Middle frontal gyrus (tissue), 1 donor: ENCODE measurements at regions not wholly inside any gene's neighbourhood (a gene's known extent, or its start where the extent isn't known, plus 50 kb on each side); places are given as distances from the start of the nearest gene placed in this dataset.
"Not testable (repeated sequence)": the region's sequence is repeated elsewhere in the genome, so short reads cannot be mapped to it uniquely, and the experiment has no call there.

Experiments
- DNase-seq: peaks from one replicate; pipeline ENCODE4 v3.0.0-alpha.2; 2015; ENCODE audit warnings: low spot score; ENCODE audit errors: extremely low spot score

DNA sequence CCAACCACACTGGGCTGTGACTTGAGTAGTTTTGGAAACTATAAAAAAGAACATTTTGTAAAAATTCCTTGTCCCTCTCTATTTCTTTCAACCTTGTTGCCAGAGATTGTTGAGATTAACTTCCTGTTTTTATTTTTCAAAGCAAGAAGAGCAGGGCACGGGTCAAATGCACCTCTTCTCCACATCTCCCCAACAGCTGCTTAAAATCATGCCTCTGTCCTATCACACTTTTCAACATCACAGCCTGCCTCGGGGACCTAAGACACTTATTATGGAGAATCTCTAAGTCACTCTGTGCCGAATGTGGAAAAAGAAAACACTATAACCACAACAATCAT is 280.3 kb upstream of the TNC start:
- DNase-seq: no peak

DNA sequence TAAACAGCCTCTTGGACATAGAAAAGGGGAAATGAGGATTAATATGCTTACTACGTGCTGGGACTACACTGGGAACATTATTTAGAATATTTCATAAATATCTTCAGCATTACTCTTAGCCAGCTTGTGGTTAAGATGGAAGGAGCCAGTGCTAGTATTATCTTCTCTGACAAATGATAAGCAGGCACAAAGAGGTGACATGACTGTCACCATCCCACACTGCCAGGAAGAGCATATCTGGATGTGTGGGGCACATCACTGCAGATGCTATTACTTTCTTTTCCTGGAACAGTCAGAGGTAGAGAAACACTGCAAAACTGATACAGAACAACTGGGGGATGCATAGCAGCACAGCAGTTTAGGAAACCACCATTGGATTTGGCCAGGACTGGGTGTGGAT is 281.0 kb upstream of the TNC start:
- no peak for DNase-seq

DNA sequence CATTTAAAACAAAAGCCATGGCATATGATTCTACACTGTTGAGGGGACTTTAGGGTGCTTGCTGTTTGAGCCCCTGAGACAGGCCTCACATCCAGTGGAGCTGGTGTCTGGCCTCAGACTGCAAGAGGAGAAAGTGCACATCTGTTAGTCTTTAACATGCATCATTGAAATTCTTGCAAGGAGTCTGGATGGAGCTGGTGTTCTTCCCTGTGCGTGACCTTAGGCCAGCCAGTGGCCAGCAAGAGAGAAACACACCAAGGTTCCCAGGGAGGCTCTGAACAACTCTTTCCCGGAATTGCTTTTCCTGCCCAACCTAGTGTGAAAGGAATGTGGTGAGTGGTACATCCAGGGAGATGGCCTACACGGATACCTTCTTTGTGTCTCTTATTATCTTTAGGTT is 282.8 kb upstream of the TNC start:
- DNase-seq: no peak

DNA sequence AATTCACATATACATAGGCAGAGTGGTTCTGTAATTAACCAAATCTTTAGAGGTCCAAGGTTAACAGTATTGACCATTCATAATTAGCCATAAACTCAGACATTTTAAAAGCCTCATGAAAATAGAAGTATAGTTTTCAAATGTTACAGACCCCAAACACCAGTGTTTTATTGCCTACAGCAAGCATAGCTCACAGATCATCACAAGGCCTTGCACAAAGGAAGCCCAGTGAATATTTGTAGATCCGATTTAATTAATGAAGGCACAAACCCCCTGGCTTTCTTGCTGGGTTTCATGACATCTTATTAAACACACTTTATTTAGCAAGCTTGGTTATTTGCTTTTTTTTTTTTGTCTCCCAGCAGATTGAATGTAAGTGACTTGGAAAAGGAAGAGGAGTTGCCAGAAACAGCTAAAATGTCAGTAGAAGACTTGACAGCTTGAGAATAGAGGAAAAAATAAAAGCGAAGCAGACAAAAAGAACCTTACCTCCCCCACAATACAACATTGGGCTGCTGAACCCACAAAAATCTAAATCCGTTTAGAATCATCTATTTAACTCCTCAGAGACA is 283.9 kb upstream of the TNC start:
- DNase-seq: no peak

DNA sequence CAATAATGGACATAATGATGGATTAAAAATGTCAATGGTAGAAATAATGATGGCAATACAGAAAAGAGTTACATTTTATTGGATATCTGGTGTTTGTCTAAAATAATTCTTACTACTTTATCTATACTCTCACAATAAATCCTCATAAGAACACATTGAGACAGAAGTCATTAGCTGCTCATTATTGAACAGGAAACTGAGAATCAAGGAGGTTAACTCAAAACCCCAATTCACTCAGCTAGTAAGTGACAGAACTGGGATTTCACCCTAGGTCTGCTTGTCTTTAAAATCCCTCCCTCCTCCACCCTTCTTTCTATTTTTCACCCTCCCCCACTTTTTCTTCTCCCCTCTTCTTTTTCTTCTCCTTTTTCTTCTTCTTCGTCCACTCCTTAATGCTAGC is 285.8 kb upstream of the TNC start:
- DNase-seq: no peak

DNA sequence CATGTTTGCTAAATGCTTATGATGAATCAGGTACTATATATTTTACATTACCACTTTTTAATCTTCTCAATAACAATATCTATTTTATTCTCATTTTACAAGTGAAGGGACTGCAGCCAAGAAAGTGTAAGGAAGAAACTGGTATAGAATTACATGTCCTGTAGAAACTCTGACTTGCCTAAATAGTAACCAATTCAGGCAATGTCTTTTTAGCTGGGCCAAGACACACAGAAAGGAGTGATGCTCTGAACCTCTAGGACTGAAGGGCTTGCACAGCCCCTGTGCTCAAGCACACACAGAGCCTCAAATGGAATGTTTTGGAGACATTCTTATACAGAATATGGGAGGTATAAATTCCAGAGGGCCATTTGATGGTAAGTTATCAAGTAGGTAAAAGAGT is 286.4 kb upstream of the TNC start:
- no peak for DNase-seq

DNA sequence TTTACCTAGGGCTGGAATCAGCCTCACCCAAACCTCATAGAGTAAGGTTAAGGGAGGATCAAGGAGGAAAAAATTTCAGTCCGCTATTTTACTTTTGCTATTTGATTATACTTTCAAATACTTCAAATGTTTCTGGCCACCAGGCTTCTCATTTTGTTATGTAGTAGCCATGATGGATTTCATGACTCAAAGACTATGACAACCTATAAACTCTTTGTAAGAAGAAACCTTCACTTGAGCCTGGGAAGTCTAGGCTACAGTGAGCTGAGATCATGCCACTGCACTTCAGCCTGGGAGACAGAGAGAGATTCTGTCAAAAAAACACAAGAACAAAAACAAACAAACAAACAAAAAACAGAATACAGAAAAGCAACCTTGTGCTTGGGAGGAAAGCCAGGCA is 293.6 kb upstream of the TNC start:
- DNase-seq: no peak

DNA sequence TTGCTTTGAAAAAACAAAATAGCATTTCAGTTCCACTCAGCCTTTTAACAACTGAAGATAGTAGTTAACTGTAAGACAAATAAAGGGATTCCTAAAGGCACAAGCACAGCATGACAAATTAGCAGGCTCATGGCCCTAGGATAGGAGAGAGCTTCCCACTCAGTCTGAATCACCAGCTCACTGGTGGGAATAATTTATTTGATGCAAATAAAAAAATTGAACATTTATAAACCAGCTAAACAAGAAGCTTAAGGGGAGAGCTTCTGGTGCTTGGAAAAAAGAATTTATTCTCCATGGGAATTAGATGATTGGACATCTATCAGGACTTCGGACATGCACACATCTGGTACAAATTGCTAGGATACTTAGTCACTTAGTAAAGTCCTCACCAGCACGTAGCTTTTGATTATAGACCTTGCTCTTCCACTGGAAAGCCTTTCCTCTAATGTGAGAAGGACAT is 294.1 kb upstream of the TNC start:
- no peak for DNase-seq

DNA sequence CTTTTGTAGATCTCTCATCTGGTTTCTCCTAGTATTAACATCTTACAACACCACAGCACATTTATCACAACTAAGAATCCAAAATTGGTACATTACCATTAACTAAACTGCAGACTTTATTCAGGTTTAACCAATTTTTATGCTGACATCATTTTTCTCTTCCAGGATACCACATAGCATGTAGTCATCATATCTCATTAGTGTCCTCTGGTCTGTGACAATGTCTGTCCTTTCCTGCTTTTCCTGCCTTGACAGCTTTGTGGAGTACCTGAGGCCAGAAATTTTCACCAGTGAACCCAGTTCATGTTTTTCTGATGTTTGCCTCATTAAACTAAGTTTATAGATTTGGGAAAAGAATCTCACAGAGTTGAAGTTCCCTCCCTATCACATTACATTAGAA is 294.7 kb upstream of the TNC start:
- no peak for DNase-seq

DNA sequence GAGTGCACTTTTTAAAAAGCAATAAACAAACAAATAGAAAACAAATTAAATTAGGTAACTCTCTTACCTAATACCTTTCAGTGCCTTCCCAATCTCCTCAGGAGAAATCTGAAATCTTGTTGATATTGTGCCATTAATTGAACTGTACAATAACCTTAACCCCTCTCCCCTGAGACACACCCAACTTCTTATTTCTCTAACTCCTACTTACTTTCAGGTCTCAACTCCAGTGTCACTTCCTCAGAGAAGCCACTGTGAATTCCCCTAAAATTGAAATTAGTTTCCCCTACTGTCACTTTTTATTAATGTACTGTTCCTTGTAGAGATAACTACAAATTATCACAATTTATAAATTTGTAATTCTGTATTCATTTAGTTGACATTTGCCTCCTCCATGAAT is 295.3 kb upstream of the TNC start:
- DNase-seq: no peak

DNA sequence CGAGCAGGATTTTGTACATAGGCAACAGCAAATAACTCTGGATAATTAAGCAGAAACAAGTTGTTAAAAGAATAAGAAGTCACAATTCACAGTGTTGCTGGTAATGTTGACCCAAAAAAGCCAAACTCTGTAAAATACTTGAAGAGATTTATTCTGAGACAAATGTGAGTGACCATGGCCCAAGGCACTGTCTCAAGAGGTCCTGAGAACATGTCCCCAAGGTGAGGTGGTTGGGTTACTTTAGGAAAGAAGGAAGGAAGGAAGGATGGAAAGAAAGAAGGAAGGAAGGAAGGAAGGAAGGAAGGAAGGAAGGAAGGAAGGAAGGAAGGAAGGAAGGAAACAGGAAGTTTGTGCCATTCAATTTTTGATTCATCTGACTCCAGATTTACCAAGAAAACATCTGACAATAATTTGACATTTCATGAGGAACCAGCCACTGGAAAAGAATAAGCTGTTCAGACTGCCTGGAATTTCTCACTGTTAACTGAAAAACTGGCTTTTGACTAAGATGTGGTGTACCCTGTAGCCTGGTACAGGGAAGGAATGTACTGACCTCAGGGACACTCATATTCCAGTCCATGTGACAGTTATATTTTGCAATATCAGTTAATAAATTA is 295.9 kb upstream of the TNC start:
- DNase-seq: no peak

DNA sequence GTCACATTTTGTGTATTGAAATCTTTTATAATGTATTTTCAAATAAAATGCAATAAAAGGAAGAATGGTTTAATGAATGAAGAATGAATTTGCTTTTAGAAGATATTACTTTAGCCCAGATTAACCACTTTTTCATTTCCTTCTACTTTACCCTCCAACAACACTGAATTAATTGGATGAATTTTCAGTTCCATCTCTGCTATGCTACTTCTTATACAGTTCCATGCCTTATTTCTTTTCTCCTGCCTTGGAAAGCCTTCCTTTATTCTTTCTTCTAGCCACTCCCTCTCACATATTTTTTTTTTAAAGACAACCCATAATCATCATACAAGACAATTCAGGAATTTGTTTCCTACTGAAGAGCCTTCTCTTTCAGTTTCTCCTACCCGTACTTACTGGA is 296.6 kb upstream of the TNC start:
- DNase-seq: no peak

DNA sequence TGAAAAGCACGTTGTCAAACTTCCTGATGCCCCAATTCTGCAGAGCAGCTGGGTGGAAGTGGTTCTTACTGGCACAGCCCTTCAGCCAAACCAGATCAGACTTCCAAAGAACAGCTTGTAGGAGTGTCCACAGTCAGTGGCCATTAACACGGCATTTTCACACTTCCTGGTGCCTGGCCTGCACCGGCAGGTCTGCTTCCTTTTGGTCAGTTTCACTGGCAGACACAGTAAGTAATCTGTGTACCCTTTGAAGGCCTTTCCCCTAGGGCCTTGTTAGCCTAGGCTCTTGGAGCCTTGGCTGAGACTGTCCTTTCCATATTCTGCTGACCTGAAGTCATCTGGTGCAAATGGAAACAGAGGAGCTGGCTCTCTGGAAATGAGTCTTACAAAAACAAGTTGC is 297.5 kb upstream of the TNC start:
- DNase-seq: no peak

DNA sequence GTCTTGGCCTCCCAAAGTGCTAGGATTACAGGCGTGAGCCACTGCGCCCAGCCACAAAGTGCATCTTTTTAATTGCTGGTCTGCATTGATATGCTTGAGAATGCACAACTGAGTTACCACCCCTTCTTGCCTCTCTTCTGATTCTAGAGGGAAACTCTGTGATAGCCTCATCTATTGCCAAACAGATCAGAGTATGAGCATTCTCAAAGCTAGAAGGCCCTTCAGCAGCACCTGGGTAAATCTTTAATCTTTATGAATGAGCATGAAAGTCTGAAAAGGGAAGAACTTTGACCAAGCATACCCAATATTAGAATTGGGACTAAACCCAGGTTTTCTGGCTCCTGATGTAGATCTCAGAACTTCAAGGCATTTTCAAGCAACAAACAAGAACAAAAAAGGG is 298.3 kb upstream of the TNC start:
- no peak for DNase-seq

DNA sequence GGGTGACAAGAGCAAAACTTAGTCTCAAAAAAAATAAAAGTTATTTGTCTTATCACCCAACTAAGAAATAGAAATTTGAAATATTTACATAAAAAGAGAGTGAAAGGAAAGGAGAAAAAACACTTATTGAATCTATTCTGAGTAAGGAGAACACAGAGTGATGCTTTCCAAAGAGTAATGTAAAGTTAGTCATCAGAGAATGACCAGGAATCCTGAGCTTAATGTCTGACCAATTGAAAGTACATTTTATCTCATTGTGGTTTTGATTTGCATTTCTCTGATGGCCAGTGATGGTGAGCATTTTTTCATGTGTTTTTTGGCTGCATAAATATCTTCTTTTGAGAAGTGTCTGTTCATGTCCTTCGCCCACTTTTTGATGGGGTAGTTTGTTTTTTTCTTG is 300.2 kb upstream of the TNC start:
- not testable (repeated sequence) for DNase-seq

DNA sequence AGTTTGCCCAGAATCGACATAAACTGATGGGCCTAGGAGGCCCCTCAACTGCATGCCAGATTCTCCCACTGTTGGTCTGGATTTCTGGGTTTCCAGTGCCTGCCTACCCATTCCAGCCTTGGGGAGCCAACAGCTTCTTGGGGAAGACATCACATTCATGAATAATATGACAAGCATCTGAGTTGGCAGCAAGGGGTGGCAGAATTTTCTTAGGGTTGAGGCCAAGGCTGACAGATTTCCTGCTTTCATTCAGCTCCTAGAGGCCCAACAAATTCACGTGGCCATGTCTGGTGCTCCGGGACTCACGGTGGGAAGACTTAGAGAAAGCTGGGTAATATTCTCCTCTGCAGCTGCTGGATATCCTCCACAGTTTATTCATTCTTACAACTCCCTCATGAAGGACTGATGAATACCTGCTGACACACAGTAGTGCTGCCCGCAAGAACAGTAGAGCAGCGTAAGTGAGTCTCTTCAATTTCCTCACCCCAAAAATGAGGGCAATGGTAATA is 305.0 kb upstream of the TNC start:
- DNase-seq: no peak

DNA sequence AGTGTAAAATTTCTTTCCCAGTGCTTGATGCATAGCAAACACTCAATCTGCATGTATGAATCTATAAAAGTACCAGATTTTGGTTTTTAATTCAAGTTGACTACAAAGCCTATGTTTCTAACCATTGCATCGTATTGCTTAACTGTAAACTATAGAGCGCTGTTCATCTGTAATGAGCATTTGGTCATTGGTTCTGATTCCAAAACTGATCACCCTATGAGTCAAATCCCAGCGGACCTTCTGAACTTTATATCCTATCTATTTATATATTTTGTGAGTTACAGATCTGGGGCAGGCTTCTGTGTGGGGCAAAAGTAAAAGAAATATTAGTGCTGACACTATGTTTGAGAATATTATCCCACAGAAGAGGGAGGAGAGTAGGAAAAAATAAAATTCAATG is 305.7 kb upstream of the TNC start:
- no peak for DNase-seq

DNA sequence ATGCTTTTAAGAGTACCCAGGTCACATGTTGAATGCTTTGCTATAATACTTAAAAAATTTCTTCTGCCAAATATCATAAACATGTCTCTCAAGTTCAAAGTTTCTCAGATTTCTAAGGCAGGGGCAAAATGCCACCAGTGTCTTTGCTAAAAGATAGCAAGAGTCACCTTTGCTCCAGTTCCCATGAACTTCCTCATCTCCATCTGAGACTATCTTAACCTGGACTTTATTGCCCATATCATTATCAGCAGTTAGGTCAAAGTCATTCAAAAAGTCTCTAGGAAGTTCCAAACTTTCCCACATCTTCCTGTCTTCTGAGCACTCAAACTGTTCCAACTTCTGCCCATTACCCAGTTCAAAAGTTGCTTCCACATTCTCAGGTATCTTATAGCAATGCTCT is 307.6 kb upstream of the TNC start:
- no peak for DNase-seq

DNA sequence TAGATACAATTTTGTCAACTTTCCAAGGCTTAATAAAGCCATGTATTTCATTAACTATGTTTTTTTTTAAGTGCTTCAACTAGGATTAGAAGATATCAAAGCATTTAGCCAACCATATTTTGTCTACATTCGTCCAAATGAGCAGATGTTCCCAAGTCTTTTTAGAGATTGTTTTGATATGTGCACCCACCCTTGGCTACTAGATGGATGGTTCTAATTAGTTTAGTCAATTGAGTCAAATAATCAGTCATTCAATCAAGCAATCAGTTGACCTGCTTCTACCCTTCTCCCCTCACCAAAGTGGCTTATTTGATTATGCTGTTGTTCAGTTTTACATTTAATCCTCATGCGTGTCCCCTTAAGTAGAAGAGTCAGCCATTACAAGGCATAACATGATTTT is 319.5 kb upstream of the TNC start:
- DNase-seq: no peak

DNA sequence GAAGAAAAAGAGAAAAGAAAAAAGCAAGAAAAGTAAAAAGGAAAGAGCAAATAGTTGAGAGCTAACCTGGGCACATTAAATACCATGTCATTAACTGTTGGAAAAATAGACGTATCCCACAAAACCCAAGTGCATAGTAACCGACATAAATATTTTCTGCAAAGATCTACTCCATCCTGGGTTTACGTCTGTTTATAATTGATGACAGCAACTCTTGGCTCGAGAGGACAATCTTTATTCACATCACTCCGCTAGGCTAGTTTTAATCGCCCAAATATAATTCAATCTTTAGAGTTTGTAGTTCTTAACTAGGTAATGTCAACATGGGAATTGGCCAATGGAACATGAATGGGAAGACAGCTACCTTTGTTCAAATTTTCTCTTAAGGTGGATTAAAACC is 321.7 kb upstream of the TNC start:
- DNase-seq: no peak

DNA sequence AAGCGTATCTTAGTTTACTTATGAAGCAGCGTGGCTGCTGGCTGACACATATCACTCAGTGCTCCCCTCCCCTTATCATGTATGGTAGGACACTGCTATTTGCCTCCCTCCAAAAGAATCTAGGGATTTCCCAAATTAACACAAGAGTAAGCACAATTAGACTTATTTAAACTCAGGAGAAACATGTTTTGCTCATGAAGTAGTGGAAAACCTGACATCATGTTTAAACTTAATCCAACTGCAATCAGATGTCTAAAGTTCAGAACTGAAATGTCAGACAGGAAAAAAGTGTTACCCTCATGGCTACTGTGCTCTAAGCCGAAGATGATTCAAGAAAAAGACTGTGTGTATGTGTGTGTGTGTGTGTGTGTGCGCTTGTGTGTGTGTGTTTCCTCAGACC is 324.1 kb upstream of the TNC start:
- DNase-seq: no peak

DNA sequence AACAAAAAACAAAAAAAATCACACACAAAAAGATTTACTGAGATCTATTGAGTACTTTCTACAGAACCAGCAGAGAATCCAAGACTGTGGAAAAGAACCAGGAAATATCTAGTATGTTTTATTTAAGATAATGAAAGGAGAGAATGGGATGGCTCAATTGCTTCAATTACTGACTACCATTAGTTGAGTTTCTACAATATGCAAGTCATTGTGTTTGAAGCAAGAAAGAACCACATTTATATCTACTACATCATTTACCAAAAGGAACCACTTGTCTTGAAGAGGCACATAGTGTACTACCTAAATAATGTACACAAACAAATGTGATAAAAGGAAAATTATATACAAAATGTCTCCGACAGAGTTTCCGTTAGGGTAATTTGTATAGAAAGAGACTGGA is 325.9 kb upstream of the TNC start:
- DNase-seq: no peak

DNA sequence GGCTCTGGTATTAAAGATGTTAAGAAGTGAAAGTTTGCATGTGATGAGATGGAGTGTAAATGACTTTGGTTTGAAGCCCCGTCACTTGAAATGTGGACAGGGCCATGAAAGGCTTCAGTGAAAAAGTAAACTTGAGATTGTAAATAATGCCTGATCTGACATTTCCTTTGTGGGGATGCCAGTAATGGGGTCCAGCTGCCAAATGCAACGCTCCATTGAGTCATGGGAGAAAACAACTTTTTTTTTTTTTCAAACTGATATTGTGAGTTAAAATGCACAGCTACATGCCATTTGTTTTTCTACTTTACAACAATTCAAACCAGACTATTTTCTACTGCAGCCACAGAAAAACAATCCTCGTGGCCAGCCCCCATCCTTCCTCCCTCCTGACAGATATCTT is 327.0 kb upstream of the TNC start:
- DNase-seq: no peak

DNA sequence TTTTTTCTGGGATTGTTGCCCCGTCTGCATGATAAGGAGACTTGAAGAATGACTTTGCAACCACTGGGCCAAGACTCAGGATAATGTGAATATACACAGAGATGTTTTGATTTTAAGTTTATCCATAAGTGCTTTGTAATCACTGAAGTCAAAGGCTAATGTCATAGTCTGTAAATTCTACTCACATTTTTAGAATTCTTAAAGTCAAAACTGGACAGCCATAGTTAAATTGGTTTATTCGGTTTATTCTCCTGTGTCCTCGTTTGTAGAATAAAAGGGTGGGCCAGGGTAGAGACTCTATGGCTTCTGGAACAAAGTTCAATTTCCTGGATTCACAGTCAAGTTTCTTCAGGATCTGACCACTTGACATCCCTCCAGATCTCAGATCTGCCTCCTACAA is 327.7 kb upstream of the TNC start:
- no peak for DNase-seq
